Left renal pelvis (tissue), 4 donors: ENCODE measurements at regions not wholly inside any gene's neighbourhood (a gene's known extent, or its start where the extent isn't known, plus 50 kb on each side); places are given as distances from the start of the nearest gene placed in this dataset.
"Not testable (repeated sequence)": the region's sequence is repeated elsewhere in the genome, so short reads cannot be mapped to it uniquely, and the experiment has no call there.

Source experiments
- DNase-seq, 4 donors: peaks; one replicate each; pipeline ENCODE4 v3.0.0-alpha.2; 2013; ENCODE audit warnings: low read depth in 4 of 4, low spot score in 3 of 4

DNA sequence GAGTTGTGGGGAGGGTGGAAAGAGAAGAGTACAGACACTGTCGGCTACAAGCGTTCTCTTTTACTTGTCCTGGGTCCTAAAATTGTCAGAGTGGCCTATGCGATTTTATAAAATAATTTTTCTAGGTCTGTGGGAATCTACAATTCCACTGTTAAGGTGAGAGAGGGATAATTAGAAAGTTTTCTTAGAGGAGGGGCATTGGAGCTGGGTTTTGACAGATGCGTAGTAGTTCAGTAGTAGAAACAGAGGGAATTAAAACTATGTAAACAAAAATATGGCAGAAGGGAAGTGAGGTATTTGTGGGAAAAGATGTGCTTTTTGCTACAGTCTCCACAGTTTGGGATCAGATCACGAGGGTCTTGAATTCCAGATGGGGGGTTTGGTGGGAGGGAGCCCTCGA, 129.1 kb upstream of the SHB start:
- DNase-seq, result no peak

DNA sequence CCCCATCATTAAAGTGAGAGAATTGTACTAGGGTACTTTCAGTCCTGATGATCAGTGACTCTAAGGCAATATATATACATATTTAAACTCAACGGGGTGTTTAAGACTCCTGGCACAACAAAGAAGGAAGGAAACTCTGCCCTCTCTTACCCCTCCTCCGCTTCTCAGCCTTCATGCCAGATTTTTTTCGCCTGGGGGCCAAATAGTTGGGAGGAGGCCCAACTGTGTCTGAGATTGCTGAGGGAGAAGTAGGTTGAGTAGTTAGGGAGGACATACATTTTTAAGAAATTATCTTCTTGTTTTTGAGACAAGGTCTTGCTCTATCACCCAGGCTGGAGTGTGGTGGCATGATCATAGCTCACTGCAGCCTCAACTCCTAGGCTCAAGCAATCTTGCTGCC, 127.7 kb upstream of the SHB start:
- no peak for DNase-seq

DNA sequence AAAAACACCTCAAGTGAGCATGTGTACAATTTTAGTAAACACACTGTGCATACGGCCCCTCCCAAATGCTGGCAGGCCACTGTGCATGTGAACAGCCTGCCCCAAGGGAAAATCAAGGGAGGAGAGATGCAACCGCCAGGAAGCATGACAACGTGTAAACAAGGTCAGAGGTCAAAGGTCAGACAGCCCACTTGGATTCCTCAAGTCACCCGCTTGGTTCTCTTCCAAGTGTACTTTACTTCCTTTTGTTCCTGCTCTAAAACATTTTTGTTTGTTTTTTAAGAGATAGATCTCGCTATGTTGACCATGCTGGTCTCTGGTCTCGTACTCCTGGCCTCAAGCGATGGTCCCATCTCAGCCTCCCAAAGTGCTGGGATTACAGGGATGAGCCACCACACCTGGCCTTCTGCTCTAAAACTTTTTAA, 126.7 kb upstream of the SHB start:
- DNase-seq, result no peak

DNA sequence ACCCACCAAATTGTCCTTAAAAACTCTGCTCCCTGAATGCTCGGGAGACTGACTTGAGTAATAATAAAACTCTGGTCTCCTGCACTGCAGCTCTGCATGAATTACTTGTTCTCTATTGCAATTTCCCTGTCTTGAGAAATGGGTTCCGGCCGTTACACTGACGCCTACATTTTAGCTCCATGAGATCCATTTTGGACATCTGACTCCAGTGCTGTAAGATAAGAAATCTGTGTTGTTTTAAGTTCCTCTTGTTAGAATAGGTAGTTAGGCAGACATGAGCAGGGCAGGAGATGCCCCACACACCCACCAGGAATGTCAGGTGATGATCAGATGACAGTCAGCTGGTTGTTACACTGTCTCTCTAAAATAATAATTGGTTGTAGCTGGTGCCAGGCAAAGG, 125.8 kb upstream of the SHB start:
- DNase-seq, result no peak

DNA sequence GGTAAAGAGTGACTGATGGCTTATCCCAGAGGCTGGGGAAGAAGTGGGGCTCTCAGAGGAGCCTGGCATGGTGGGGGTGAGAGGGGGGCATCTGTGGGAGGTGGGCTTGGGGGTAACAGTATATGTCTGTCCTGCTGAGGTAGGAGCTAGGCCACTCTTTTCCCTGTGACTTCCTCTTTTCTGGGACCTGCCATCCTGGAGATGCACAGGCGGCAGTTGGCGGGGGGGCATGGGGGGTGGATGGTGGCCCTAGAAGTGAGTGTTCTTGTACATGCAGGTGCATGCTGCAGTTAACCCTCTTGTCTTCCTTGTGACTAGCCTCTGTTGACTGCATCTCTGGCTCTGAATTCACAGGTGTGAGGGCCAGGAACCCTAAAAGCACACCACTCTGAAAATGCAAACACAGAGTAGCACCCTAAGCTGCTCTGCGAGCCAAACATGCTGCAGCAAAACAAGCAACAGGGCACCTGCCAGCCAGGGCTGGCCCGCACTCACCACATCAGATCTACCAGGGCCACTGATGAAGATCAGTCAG, 123.8 kb upstream of the SHB start:
- no peak for DNase-seq

DNA sequence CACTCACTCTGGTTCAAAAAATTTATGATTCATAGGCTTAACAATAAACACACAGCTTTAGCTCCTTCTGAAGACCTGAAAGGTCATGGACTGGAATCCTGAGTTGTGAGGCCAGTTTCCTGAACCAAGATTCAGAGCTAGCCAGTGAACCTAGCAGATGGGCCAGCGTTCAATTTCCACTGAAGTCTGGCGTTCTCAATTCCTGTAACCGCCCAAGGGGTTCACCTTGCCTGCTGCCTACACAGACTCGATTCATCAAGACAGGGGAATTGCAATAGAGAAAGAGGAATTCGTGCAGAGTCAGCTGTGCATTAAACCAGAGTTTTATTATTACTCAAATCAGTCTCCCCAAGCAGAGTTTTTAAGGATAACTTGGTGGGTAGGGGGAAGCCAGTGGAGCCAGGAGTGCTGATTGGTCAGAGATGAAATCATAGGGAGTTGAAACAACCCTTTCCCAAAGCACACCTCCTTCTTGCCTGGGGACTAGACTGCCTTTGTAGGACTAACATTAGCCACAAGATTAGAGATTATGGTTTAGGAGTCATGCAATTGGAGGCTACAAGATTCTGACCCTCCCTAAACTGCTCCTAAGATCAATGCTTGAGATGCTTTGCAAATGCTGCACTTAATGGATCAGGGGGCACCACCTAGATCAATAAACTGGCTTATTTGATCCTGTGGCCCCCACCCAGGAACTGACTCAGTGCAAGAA, 117.5 kb upstream of the SHB start:
- no peak for DNase-seq

DNA sequence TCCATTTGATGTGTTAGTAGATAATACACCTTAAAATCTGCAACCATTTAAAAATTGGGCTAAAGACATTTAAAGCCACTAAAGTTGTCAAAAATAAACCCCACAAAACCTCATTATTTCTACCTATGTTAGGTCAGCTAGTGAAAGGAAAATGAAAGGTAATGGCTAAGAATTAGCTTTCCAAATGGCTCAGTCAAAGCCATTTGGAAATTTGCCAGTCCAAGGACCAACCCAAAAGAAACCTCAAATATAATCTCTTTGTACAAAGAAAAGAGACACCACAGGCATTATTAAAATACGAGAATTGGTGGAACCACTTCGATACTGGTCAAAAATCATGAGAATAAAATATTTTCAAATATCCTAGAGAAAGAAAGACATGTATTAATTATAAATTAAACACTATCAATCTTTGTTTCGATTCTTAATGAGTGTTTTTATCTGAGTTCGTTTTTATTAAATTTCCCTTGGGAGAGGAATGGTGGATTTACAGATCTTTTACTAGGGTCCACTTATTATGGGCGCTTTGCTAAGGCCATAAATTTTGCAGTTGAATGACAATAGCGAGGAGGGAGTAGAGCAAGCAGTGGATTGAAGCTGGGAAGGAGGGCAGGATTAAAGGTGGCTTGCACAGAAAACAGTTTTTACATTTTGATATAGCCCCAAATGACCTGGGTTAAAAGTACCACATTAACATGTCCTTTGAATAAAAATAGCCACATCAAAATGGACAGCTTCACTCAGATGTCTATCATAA, 116.8 kb upstream of the SHB start:
- no peak for DNase-seq

DNA sequence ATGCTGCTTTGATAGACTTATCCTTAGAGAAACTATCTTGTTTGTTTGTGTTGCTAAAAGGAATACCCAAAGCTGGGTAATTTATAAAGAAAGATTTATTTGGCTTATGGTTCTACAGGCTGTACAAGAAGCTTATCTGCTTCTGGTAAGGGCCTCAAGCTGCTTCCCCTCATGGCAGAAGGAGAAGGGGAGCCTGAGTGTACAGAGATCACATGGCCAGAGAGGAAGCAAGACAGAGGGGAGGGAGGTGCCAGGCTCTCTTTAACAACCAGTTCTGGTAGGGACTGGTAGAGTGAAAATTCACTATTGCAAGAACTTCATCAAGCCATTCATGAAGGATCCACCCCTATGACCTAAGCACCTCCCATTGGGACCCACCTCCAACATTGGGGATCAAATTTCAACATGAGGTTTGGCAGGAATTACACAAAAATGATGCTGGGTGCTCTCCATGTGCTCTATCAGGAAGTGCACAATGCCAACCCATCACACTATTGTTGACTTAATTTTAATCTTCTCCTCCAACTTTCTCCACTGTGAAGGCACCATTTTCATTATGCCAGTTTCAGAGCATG, 115.1 kb upstream of the SHB start:
- no peak for DNase-seq

DNA sequence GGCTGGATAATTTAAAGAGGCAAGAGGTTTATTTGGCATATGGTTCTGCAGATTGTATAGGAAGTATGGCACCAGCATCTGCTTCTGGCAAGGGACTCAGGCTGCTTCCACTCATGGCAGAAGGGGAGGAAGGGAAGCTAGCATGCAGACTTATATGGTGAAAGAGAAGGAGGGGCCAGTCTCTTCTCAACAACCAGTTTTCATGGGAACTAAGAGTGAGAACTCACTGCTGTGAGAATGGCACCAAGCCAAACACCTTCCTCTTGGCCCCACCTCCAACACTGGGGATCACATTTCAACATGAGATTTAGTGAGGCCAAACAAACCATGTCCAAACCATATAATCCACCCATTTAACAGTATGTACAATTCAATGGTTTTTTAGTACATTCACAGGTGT, 113.3 kb upstream of the SHB start:
- no peak for DNase-seq

DNA sequence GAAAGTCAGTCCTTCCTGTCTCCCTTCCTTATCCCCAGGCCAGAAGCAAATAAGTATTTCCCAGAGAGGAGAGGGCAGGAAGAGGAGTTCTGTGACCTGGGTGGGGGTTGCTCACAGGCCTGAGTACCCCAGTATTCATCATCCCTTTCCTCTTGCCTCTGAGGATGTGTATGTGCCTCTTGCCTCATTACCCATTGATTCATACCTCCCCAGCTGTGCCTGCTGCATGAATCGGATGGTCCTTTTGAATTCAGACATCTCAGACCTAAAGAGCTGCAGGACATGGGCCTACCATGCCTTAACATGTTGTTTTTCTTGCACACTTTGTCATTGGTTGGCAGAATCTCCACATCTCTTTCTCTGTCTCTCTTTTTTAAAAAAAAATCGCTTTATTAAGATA, 112.8 kb upstream of the SHB start:
- DNase-seq, result no peak

DNA sequence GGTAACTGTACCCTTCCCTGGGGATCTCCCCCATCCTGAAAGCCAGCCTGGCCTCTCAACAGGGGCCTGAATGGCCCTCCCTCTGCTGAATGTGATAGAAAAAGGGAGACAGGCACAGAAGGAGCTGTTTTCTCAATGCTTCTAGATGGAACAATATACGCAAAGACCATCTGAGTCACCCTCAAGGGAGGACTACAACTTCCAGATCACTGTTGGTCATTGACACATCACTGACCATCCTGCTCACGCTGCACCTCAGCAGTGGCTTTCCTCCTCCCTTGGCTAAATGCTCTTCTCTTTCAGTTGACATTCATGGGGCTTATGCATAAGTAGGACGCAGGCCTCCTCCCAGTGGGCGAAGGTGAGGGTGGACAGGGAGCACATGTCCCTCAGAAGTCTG, 112.2 kb upstream of the SHB start:
- DNase-seq, result no peak

DNA sequence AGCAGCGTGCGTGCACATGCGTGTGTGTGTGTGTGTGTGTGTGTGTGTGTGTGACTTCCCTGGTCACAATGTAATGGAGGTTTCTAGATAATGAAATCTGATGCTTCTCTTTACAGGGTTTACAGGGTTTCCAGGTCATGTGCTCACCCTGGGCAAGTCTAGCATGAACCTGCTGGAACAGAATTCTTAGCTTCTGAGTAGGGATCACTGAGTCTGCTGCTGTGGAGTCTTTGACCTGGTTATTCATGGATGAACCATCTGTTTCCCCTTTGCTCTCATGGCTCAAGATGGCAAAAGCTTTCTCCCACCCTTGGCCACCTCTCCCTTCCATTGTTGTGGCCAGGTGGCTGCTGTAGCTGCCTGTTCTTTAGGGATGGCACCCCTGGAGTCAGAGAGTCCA, 111.6 kb upstream of the SHB start:
- DNase-seq, result no peak

DNA sequence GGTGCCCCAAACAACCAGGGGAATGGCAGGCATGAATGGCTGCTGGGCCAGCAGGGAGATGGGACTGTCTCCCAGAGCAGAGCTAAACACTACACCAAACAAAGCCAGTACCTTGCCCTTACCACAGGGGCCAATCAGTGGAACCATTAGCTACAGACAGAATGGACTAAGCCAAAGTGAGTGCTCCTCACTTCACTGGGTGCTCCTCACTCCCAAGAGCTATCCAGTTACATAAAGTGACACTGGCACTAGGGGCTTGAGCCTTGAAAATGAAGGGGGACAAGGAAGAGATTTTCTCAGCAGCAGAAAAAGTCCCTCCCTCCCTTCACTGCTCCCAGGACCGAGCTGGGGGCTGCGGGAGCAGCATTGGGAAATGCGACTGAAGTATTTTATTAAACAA, 110.9 kb upstream of the SHB start:
- no peak for DNase-seq

DNA sequence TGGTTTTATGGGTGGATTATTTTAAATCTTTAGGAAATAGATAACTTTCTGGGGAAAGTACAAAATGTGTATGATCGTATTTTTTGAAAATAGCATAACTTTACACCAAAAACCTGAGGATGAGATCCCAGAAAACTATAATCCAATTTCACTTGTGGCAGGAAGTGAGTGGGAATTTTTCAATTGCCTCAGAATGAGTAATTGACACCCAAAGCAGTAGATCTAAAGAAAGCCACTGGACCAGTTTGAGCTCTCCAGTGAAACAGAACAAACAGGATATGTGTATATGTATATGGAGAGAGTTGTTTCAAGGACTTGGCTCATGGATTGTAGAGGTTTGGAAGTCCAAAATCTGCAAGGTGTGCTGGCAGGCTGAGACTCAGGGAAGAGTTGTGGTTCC, 109.2 kb upstream of the SHB start:
- no peak for DNase-seq

DNA sequence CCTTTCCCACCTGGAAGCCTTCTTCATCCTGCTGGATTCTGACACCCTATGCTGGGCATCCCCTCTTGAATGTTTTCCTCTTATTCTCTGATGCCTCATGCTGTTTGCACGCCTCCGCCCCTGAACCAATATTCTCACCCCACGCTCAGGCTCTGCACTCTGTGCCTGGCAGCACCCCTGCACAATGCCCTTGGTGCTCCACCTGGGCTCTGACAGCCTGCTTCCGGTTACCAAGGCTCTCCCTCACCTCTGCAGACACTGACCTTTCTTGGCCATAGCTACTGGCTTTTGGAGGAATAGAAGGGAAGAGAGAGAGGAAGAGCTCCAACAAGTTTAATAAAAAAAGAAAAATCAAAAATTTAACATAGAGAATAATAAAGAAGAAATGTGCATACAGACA, 108.7 kb upstream of the SHB start:
- no peak for DNase-seq

DNA sequence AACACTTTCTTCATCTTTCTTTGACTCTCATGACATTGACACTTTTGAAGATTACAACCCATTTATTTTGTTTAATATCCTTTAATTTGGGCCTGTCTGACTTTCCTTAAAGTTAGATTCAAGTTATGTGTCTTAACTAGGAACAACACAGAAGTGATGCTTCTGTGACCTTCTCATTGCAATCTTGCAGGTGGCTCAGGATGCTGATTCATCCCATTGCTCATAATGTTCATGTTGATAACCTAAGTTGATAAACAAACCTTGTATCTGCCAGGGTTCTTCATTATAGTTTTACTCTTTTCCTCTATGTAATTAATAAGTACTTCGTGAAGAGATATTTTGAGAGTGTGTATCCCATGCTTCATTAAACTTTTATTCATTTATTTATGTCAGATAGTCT, 107.2 kb upstream of the SHB start:
- DNase-seq, result no peak

DNA sequence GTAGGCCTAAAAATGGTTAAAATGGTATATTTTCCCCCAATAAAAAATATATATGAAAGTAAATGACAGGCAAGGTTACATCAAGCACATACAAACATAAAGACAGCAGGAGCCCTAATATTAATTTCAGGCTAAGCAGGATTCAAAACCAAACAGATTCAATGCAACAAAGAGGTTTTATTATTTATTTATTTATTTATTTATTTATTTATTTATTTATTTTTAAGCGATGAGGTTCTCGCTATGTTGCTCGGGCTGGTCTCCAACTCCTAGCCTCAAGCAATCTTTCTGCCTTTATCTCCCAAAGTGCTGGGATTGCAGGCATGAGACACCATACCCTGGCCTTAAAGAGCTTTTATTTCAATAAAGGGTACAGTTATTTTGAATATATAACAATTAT, 106.4 kb upstream of the SHB start:
- DNase-seq, result no peak

DNA sequence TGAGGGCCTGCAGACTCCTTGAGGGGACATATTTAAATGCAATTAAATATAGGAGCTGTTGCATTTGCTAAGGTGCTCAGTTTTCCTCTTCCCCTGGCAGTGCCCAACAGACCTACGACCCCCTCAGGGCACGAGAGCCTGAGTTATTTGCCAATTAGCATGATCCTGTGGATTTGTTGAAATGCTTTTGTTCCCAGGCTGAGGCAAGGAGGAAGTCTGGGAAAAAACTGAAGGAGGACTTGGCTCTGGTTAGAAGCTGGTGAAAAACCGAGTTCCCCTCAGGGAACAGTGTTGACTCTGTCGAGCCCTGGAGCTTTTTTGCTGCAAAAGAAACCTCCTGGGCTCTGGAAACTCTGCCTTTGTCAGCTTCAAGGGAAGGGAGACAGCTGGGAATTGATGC, 103.6 kb upstream of the SHB start:
- no peak for DNase-seq

DNA sequence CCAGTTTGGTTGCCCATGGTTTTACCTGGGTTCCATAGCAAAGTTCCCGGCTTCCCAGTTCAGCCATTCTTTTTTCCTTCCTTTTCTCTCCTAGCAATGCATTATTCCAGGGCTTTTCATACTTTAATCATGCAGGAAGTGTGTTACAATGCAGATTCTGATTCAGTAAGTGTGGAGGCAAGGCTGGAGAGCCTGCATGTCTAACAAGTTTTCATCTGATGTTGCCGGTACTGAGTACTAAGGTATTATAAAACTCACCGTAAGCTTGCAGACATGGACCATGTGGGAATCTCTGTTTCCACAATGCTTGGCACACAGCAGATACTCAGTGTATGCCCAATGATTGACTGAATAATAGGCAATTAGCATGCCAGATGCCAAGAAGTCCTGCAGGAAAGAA, 102.9 kb upstream of the SHB start:
- DNase-seq, result no peak

DNA sequence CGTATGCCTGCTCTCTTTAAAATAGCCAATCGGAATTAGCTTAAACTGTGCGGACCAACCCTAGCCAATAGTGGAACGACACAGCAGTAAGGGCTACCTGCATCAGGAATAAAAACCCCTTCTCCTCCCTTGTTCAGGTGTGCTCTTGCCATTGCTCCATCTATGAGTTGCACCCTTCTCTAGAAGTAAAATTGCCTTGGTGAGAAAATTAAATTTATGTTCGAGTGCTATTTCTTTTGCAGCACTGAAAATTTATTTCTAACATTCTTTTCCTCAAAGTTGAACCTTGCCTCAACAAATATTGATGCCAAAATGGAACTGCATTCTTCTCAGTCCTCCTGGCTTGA, 102.5 kb upstream of the SHB start:
- no peak for DNase-seq

DNA sequence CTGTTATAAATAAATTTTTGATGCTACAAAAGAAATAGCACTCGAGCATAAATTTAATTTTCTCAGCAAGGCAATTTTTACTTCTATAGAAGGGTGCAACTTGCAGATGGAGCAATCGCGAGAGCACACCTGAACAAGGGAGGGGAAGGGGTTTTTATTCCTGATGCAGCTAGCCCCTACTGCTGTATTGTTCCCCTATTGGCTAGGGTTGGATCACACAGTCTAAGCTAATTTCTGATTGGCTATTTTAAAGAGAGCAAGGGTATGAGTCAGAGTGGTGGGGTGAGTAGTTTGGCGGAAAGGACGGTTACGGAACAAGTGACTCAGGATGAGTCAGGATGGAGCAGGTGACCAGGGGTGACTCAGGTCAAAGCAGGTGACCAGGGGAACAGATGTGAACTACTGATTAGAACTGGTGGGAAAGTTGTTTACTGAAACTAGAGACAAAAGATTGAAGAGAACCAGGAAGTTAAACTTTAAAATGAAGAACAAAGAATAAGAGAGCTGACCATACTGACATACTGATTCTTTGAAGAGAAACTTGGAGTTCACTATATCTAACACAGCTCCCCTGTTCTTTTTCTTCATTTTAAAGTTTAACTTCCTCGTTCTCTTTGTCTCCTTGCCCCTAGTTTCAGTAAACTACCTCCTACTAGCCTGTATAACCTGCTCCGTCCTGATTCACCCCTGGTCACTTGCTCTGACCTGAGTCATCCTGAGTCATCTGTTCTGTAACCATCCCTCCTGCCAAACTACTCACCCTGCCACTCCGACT, 101.9 kb upstream of the SHB start:
- not testable (repeated sequence) for DNase-seq
